Stomach (tissue), 8 donors: ENCODE measurements at regions not wholly inside any gene's neighbourhood (a gene's known extent, or its start where the extent isn't known, plus 50 kb on each side); places are given as distances from the start of the nearest gene placed in this dataset.

Experiments used
- DNase-seq, 2 donors: peaks; one replicate each; pipeline versions ENCODE4 v3.0.0 to v3.0.0-alpha.2; 2013 to 2019
- H3K27ac ChIP-seq, 5 donors: fragments of 200-600 bp in 4 of 5; sonication (generic) in 4 of 5; one replicate each; pipeline ENCODE4 v1.5.1; 2013 to 2019; ENCODE audit warnings: mild to moderate bottlenecking in 1 of 5, moderate library complexity in 1 of 5
- H3K27me3 ChIP-seq, 3 donors: fragments of 200-600 bp; sonication (generic); one replicate each; pipeline ENCODE4 v1.5.1; 2017 to 2019; ENCODE audit warnings: mixed run types in 1 of 3
- H3K36me3 ChIP-seq, 4 donors: fragments of 200-600 bp; sonication (generic); 1 replicate in 3 of 4; 2 replicates in 1 of 4; pipeline ENCODE4 v1.5.1; 2016 to 2019
- H3K4me1 ChIP-seq, 4 donors: fragments of 200-600 bp; sonication (generic); one replicate each; pipeline ENCODE4 v1.5.1; 2016 to 2019
- H3K4me3 ChIP-seq, 4 donors: fragments of 200-600 bp; sonication (generic) in 3 of 4; one replicate each; pipeline ENCODE4 v1.5.1; 2016 to 2019; ENCODE audit warnings: mild to moderate bottlenecking in 1 of 4
- H3K9me3 ChIP-seq, 4 donors: fragments of 200-600 bp; sonication (generic); one replicate each; pipeline ENCODE4 v1.5.1; 2016 to 2019
- EP300 ChIP-seq: sonication (generic); formaldehyde crosslinking; IDR thresholded peaks from one replicate; pipeline ENCODE4 v1.6.1; 2017; ENCODE audit warnings: antibody characterized with exemption
- POLR2A ChIP-seq, 4 donors: fragments of 450-650 bp; IDR thresholded peaks; one replicate each; pipeline ENCODE4 v1.6.1; 2016; ENCODE audit warnings: antibody characterized with exemption in 4 of 4, control low read depth in 2 of 4, mild to moderate bottlenecking in 1 of 4, moderate library complexity in 1 of 4
- POLR2AphosphoS5 ChIP-seq, 3 donors: sonication (generic); formaldehyde crosslinking; IDR thresholded peaks; one replicate each; pipeline ENCODE4 v1.6.1; 2016; ENCODE audit warnings: antibody characterized with exemption in 3 of 3
- WGBS, 5 donors: extraction: QIAGEN DNeasy Blood & Tissue Kit in 3 of 5; methylation state at CpG; one replicate each; pipeline versions ENCODE4 v1.1.5 to v1.1.7; 2013 to 2018; 5-methylcytosine and 5-hydroxymethylcytosine counted together
- intact Hi-C: fragments of 100-400 bp; cut with DNase I; formaldehyde crosslinking; loops from one replicate; pipeline ENCODE4 v1.15.1; 2023; ENCODE audit warnings: low total_unique reads
- TF ChIP-seq, protein P1 (sequence below), 7 experiments: fragments of 450-650 bp in 4 of 7; fragments of 200-600 bp in 3 of 7; sonication (generic) in 3 of 7; IDR thresholded peaks; one replicate each; pipeline ENCODE4 v1.5.1; 2016 to 2019; ENCODE audit warnings: antibody characterized with exemption in 7 of 7, control low read depth in 2 of 7, mild to moderate bottlenecking in 1 of 7
- donor health status: healthy with polysubstance abuse.
- donor health status: Bipolar disorder and iron deficiency.
- donor health status: healthy.

DNA sequence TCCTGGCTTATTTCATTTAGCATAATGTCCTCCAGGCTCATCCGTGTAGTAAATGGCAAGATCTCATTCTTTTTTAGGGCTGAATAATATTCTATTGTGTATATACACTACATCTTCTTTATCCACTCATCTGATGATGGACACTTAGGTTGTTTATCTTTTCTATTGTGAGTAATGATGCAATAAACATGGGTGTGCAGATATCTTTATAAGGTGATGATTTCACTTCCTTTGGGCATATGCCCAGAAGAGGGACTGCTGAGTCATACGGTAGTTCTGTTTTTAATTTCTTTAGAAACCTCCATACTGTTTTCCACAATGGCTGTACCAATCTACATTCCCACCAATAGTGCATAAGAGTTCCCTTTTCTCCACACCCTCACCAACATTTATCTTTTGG, 317.6 kb upstream of the CNKSR2 start:
- WGBS, 5 donors = 75 to 97% (median 83%) methylated on average over 2 of the region's 2 CpGs

DNA sequence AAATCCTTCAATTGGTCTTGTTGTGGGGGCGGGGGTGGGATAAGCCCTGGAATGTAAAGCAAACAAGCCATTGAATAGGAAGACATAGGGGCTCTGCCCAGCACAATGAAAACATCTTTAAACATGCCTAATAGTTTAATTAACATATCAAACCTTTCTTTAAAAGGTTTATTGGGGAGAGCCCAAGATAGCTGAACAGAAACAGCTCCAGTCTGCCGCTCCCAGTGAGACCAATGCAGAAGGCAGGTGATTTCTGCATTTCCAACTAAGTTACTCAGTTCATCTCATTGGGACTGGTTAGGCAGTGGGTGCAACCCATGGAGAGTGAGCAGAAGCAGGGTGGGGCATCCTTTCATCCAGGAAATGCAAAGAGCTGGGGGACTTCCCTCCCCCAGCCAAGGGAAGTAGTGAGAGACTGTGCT, 327.2 kb upstream of the CNKSR2 start:
- H3K27ac ChIP-seq = no peak overlapping the region
- 24 to 46% (median 38%) methylated on average over 2 of the region's 2 CpGs for WGBS, 5 donors

More for the DNA sequence above, 317.6 kb upstream of the CNKSR2 start:
- H3K27me3 ChIP-seq = no peaks in the 10 kb centered on the region
- intact Hi-C loops = no loop called here
- H3K4me3 ChIP-seq = no peak overlapping the region
- H3K27ac ChIP-seq = no peak overlapping the region
- no peak for TF ChIP-seq EP300
- TF ChIP-seq, protein P1, sequence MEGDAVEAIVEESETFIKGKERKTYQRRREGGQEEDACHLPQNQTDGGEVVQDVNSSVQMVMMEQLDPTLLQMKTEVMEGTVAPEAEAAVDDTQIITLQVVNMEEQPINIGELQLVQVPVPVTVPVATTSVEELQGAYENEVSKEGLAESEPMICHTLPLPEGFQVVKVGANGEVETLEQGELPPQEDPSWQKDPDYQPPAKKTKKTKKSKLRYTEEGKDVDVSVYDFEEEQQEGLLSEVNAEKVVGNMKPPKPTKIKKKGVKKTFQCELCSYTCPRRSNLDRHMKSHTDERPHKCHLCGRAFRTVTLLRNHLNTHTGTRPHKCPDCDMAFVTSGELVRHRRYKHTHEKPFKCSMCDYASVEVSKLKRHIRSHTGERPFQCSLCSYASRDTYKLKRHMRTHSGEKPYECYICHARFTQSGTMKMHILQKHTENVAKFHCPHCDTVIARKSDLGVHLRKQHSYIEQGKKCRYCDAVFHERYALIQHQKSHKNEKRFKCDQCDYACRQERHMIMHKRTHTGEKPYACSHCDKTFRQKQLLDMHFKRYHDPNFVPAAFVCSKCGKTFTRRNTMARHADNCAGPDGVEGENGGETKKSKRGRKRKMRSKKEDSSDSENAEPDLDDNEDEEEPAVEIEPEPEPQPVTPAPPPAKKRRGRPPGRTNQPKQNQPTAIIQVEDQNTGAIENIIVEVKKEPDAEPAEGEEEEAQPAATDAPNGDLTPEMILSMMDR (IDR thresholded peaks at IDR 0.05) = no peak
- TF ChIP-seq POLR2AphosphoS5 (IDR thresholded peaks at IDR 0.05) = no peak
- TF ChIP-seq POLR2A (IDR thresholded peaks at IDR 0.05) = no peak
- peaks cover 0 to 21% (median 10%) of the 10 kb centered on the region in 4 donors for H3K9me3 ChIP-seq
- H3K4me1 ChIP-seq = no peaks in the 10 kb centered on the region
- H3K36me3 ChIP-seq = no peaks in the 10 kb centered on the region
- no peak for DNase-seq

GRCh38 chrX:21014326-21014725, 359.9 kb upstream of the CNKSR2 start:
- Histone ChIP-seq H3K27ac (no peak overlapping the region), H3K9me3 (peaks cover 0 to 17% (median 6%) of the 10 kb centered on the region in 4 donors), H3K27me3 (no peaks in the 10 kb centered on the region), H3K36me3 (no peaks in the 10 kb centered on the region), H3K4me1 (no peaks in the 10 kb centered on the region), H3K4me3 (no peak overlapping the region)
- whole genome bisulfite sequencing, 5 donors = 38 to 70% (median 46%) methylated on average over 2 of the region's 2 CpGs
- no peak for DNase-seq
- intact Hi-C loops = no loop called here
- TF ChIP-seq POLR2A (IDR thresholded peaks at IDR 0.05) (no peak), POLR2AphosphoS5 (IDR thresholded peaks at IDR 0.05) (no peak), EP300 (no peak)
- TF ChIP-seq, protein P1 (IDR thresholded peaks at IDR 0.05) = no peak

More for the DNA sequence above, 327.2 kb upstream of the CNKSR2 start:
- intact Hi-C loops = no loop called here
- no peaks in the 10 kb centered on the region for H3K4me1 ChIP-seq
- TF ChIP-seq POLR2AphosphoS5 (IDR thresholded peaks at IDR 0.05) (no peak), POLR2A (IDR thresholded peaks at IDR 0.05) (no peak), EP300 (no peak)
- TF ChIP-seq, protein P1 (IDR thresholded peaks at IDR 0.05) = no peak
- H3K9me3 ChIP-seq = no peaks in the 10 kb centered on the region
- no peak overlapping the region for H3K4me3 ChIP-seq
- H3K27me3 ChIP-seq = peaks cover 0 to 3% (median 0%) of the 10 kb centered on the region in 3 donors
- no peak for DNase-seq
- H3K36me3 ChIP-seq = no peaks in the 10 kb centered on the region

GRCh38 chrX:21004835-21005234, 369.4 kb upstream of the CNKSR2 start:
- H3K9me3 ChIP-seq = peaks cover 0 to 3% (median 0%) of the 10 kb centered on the region in 4 donors
- intact Hi-C loops = no loop called here
- H3K27ac ChIP-seq = no peak overlapping the region
- 42 to 73% (median 62%) methylated on average over 2 of the region's 2 CpGs for WGBS, 5 donors
- no peaks in the 10 kb centered on the region for H3K4me1 ChIP-seq
- no peak for DNase-seq
- H3K4me3 ChIP-seq = no peak overlapping the region
- TF ChIP-seq POLR2AphosphoS5 (IDR thresholded peaks at IDR 0.05) (no peak), POLR2A (IDR thresholded peaks at IDR 0.05) (no peak)
- TF ChIP-seq, protein P1 (IDR thresholded peaks at IDR 0.05) = no peak
- H3K27me3 ChIP-seq = no peaks in the 10 kb centered on the region
- H3K36me3 ChIP-seq = no peaks in the 10 kb centered on the region
